ENCODE measurements at regions not wholly inside any gene's neighbourhood (a gene's known extent, or its start where the extent isn't known, plus 50 kb on each side); places are given as distances from the start of the nearest gene placed in this dataset.

DNA sequence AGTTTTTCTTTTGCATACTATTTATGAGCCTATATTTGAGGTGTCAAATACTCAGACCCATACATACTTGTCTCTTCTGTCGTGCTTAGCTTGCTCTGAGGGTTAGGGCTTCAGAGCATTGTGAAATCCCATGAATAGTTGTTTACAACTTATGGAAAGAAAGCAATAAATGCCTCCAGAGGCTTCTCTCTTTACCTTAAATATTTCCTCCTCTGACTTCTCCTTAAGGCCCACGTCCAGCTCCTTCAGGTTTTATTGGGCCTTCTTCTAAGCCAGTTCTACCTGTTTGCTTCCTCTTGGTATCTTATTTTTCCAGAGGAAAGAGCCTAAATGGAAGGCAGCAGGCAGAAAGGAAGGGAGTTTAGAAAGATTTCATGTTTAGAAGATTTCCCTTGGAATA, 218.6 kb downstream of the SPTSSA start:
- DNase-seq (ENCODE audit: low spot score): no peak

DNA sequence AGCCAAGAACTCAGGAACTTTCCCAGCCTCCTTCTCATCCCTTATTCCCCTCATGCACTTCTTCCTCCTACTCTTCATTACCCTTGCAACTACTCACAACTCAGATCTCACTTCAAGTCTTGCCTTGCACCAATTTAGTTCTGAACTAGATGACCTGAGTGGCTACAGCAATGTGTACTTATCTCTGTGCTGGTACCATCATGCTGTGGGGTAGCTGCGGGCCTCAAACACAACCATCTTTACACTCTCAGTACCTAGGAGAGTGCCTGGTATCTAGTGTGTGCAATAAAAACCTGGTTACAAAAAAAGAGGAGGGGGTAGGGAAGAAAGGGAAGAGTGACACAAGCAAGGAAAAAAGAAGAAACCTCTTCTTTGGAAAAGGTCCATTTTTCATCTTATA, 219.0 kb downstream of the SPTSSA start:
- no peak for DNase-seq (ENCODE audit: low spot score)

DNA sequence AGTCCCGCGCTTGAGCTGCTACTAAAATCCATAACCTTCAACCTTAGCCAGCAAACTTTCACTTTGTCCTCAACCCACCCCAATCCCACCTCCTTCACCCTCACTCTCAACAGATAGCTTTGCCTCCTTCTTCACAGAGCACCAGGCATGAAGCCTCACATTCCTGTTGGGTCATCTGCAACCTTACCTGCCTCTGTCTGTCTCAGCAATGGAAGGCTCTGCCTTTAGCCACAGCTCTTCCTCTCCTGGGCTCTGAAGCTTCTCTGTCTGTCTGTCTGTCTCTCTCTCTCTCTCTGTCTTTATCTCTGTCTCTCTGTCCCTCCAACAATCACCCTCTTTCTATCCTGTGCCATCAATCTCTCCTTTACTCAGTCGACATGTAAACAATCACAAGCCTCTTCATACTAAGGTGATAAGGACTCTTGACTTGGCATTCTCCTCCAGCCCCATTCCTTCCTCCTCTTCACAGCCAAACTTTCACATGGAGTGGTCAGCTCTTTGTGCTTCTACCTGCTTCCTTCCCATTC, 220.8 kb downstream of the SPTSSA start:
- no peak for DNase-seq (ENCODE audit: low spot score)

DNA sequence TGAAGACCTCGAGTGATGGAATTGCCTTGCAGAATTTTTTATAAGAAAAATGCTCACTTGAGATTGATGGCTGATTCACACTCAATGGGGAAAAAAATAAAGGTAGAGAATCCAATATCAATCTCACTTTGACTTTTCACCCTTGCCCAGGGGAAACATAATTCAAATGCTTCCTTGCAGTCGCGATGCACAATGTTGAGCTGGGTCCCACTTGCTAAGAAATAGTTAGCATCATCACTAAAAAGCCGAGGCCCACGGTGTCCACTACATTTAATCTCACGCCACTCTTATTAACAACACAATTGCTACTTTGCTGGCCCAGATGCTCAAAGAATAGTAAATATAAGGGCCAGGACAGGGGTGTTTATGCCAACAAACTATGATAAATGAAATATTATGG, 223.4 kb downstream of the SPTSSA start:
- DNase-seq (ENCODE audit: low spot score): no peak

DNA sequence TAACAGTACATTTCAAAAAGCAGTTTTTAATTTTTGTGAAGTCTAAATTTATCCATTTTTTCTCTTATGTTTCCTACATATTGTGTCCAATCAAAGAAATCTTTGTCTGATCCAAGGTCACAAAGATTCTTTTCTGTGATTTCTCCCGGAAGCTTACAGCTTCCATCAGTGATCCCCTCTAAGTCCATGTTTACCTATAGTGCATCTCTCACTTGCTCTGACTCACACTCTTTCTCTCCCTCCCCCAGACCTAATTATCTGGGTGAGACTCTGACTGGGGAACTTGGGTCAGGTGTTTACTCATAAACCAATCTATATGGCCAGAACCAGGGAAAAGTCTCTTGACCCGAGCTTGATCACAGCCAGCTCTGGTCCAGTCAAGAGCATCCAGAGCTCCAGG, 224.4 kb downstream of the SPTSSA start:
- no peak for DNase-seq (ENCODE audit: low spot score)

DNA sequence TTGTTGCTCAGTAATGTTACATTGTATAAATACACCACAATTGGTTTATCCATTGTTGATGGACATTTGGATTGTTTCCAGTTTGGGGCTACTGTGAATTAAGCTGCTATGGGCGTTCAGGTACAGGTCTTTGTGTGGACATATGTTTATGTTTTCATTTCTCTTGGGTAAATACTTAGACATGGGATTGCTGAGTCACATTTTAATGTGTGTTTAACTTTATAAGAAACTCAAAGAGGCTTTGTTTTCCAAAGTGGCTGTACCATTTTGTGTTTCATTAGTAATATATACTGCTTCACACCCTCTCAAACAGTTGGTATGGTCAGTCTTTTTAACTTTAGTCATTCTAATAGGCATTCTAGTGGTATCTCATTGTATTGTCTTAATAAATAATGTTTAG, 225.0 kb downstream of the SPTSSA start:
- DNase-seq (ENCODE audit: low spot score): peak; percentile 37

DNA sequence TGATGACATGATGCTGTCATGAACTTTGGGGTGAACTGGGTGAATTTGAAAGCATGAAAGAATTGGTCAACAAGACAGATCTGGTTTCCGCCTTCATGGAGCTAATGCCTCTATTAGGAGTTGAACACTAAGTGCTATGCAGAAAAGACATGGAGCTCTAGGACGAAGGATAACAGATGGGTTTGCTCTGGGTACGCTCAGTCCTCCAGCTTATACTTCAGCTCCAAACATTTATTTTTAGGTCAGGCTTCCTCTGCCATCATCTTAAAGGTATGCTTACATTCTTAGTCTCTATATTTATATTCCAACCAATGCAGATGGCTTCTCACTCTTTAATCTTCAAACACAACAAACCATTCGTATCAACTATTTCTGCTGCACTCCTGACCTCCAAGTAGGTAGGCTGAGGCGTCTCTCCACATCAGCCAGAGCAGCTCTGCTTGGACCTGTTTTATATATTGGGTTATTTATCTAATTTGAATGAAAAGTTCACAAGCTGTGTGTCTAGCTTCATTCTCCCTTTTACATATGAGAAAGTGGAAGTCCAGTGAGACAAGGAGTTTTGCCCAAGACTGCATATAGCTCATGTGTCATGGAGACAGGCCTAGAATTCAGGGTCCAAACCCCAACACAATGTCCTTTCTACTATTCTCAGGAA, 226.3 kb downstream of the SPTSSA start:
- no peak for DNase-seq (ENCODE audit: low spot score)

DNA sequence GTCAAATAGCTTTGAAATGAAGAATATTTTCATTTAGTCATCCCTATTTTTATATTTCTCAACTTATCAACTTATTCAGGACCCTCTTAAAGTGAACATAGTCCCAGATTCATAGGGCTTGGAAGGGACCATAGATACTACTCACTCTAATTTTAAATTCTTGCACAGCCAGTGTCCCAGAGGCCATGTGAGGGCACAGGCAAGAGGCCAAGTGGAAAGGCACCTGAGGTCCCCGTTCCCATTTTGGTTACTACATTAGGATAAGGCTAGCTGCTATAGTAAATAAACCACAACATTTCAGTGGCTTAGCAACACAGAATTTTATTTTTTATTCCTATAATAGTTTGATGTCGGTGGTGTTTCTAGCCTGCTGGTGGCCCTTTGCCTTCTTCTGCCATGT, 227.8 kb downstream of the SPTSSA start:
- DNase-seq (ENCODE audit: low spot score): no peak

DNA sequence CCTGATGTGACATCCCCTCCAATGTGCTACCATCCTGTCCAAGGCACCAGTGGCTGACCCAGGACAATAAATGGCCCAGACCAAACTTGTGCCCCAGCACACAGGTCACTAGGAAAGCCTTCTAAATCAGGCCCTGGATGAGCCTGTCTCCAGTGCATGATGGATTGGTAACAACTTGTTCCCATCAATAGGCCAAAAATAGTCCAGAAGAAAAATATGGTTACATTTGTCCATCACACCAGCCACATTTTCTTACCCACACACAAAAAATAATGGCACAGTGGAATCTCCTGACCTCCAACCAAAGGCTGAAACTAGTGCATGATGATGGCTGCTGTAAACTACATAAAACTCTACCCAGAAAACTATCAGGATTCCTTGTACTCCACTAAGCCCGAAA, 228.4 kb downstream of the SPTSSA start:
- no peak for DNase-seq (ENCODE audit: low spot score)

DNA sequence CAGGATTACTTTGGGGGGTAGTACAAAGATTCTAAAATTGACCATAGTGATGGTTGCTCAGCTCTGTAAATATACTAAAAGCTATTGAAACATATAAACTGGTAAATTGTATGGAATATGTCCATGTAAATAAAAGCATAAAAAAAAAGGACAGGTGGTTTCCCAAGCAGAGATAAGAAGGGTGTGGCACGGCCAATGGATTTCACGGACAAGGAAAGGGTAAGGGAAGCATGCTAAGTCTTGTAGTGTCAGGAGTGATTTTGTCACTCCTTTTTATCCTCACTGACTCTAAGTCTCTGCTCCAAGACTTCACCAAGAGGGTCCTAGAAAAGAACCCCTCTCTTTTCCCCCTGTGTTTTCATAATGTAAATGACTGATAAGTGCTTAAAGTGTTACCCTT, 229.2 kb downstream of the SPTSSA start:
- no peak for DNase-seq (ENCODE audit: low spot score)

DNA sequence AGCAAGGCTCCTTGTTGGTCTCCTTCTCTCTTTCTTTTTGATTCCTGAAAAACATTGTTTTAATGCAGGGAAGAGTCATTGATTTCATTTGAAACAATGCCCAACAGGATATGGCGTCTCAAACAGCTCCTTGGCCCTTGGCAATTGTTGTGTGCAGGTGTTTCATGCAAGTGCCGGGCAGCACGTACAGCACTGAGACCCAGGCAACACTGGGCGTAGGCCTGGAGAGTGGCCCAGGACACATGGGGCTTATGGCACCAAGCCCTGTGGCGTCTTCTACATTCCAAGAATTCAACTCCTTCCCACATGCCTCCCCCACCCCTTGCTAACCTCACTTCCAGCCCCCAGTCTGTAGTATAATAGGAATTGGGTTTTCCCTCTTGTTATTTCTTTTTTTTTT, 230.4 kb downstream of the SPTSSA start:
- DNase-seq (ENCODE audit: low spot score): no peak

DNA sequence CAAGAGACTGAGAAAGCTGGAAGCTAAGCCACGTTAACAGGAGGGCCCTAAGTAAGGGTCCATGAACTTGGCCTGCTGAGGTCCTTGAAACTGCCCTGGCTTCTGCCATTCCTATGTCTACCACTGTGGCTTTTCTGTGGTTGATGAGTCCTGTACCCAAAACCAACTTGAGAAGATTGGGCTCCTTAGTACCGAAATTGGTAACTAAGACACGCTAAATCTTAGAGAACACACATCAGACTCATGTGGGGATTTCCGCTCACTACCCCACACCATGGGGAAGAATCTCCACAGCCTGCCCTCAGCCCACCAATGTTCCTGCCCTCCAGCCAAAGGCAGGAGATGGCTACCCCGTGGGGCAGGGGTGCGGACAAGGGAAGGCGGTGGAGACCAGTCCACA, 232.9 kb downstream of the SPTSSA start:
- no peak for DNase-seq (ENCODE audit: low spot score)

DNA sequence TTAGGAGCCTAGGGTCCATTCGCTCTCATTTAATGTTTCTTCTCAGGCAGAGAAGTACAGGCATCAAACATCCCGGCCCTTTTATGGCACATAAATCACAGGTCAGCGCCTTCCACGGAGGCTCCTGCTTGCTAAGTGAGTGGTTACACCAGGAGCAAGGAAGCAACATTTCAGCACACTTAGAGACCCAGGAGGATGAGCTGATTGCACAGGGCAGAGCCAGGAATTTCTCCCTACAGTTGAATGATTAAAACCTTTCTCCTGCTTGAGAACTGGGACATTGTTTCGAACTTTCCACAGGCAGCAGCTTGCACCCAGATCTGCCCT, 233.4 kb downstream of the SPTSSA start:
- DNase-seq (ENCODE audit: low spot score): no peak

DNA sequence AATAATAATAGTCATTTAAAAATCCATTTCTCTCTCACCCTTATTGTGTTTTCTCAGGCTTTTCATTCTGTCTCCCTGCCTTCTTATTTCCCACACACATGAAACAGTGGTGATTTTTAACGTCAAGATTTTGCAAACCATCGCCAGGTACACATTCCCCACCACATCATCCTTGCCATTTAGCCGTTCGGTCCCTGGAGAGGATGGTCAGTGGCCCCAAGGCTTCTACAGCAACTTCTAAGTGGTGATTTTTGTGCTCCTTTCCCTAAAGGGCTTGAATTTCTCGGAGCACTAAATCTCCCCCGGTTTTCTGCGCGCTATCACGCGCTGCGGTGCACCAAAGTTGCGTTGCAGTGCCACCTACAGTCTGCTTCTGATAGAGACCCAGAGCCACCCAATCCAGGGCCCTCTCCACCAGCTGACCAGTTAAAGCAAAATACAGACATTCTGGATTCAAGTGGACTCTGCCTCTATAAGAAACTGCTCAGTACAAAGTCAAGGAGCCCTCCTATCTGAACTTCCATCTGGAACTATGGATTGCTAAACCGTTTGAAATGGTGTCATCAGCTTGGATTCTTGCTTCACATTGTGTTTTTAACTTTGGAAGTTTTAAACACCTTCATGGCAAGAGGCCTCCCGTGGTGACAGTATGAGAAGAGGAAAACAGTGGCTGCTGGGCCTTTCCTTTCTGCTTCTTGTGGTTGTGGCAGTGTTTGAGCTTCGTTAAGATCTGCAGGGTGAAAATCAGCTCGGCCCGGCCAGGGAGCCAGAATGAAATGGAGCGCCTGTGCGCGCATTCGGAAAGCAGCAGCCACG, 234.0 kb downstream of the SPTSSA start:
- DNase-seq (ENCODE audit: low spot score): peak; percentile 60

DNA sequence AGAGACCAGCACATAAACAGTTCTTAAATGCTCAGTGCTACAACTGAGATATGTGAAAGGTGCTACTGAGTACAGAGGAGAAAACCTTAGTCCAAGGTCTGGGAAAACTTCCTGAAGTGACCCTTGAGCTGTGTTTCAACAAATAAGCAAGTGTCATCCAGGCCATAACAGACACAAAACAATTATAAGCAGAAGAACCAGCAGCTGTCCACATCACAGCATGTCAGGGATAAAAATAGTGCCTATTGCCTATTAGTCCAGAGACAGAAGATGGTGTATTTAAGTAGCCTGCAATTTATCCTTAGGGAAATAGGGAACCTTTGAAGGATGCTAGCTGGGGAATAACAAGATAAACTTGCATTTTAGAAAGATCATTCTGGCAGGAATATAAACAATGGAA, 237.8 kb downstream of the SPTSSA start:
- DNase-seq (ENCODE audit: low spot score): no peak

DNA sequence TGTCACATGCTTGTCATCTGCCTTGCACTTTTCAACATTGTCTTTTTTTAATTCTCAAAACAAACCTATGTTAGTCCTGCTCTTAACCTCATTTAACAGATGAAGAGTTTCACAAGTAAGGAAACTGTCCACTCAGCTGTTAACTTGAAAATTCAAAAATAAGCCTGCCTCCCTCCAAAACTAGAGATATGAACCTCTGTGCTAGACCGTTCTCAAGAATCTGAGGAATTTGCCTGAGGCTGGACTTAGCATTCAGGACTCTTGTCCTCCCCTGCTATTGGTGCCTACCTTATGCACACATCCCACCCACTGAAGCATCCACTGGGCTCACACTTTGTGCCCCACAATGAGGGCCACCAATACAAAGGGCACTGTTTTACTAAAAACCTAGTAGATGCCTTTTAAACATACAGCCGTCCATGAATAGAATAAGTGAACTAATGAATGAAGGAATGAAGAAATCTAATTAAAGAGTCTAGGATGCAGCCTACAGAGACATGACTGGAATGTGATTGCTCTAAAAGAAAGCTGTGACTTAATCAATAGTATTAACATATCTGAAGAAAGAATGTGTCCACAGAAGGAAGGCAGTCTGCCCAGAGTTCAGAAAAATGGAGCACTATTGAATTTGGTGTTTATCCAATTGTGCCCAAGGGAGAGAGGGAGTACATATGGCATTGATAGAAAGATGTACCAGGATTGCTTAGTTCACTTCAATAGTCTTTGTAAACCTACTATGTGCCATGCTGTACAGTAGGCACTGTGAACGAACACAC, 238.5 kb downstream of the SPTSSA start:
- DNase-seq (ENCODE audit: low spot score): no peak

DNA sequence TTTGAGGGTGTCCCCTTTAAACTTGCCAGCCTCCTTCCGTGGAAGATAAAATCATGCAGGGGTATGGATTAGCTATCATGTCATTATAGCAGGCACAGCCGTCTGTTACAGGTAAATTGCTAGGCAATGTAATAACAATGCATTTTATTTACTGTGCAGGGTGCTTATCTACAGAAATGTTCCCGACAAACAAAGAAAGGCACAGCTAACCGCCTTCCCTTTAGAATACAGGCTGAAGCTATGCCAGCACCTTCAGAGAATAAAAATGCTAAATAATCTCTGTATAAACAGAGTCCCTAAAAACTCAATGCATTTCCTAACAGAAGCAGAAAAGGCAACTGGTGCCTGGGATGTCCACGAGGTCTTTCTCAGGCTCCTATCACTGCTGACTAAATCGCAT, 239.2 kb downstream of the SPTSSA start:
- no peak for DNase-seq (ENCODE audit: low spot score)

DNA sequence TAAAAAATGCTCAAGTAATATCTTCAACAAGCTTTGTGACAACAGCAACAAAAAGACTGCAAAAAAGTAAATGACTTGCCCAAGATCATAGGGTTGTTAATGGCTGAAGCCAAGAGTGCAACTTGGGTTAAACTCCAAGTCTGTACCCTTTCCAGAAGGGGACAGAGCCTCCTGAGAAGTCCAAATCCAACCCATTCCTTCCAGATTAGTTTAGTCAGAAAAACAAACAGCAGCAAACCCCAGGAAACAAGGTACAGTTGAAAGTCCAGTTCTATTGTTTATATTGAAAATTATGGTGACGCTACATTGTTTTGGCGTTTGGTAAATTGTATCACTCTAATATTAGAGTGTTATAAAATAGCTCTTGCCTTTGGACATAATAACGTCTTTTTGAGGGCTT, 239.9 kb downstream of the SPTSSA start:
- DNase-seq (ENCODE audit: low spot score): no peak

DNA sequence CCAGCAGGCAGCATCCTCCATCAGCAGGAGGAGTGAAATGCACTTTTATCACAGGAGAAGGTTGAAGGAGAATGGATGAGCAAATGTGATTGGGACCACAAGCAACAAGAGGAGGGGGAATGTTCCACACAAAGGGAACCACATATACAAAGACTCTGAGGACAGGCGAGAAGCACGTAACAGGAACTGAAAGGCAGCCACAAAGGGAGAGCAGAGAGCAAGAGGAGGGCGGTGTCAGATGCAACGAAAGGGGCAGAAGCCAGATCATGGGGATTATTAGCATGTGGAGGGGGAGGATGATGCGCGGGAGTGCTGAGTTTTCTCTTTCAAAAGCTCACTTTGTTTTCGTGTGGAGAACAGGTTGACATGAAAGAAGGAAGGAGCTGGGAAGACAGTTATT, 241.1 kb downstream of the SPTSSA start:
- DNase-seq (ENCODE audit: low spot score): no peak

DNA sequence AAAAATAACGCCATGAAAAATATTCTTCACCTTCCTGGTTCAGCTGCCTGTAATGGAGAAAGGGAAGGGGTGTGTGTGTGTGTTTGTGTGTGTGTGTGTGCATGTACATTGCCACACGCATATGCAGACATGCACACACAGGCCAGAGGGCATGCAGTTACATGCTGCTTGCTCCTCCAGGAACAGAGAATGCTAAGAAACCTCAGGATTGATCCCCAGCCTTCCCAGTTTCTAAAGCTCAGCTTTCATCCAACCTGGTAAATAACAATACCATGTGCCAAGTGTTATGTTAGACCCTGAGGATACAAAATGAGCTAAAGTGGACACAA, 241.7 kb downstream of the SPTSSA start:
- no peak for DNase-seq (ENCODE audit: low spot score)

DNA sequence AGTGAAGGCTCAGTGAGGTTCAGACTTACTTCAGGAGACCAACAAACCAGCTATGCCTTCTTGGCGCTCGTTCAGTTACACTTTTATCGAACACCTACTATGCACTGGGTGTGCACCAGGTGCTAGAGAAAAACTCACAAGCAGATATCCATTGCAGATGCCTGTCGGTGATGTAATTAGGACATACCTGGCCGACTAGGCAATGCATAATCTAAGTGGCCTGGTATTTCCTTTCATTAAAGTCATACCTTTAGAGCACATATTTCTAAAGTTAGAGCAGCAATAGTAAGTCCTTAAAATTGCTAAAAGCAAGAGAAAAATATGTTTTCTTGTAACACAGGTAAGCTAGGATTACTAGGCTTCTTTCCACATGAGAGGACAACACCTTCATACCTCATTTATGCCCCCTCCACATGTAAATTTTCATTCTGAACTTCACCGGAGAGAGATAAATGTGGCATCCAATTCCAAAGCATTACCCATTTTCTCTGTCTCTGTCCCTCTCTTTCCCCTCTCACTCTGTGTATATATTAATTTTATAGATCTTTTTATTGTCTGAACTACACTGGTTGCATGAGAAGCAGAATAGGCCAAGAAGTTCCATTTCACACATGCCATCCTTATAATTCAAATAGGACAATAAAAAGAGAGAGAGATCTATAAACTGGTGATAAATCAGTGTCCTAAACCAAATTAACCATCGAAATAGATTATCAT, 242.2 kb downstream of the SPTSSA start:
- no peak for DNase-seq (ENCODE audit: low spot score)

DNA sequence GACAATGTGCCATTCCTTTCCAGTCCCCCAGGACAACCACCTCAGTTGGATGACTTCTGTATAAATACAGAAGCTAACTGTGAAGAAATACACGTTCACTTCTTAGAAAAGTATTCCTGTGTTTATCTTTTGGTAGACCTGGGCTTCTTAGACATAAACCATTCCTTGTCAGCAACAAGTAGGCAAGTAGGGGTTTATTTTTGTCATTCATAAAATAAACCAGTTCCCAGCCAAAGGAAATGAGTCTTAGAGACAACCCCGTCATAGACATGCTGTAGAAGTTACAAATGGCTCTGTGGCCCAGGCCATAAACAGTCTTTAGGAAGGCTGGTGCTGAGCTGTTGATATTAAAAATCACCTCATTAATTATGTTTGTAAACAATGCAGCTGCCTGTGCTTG, 243.2 kb downstream of the SPTSSA start:
- DNase-seq (ENCODE audit: low spot score): no peak

DNA sequence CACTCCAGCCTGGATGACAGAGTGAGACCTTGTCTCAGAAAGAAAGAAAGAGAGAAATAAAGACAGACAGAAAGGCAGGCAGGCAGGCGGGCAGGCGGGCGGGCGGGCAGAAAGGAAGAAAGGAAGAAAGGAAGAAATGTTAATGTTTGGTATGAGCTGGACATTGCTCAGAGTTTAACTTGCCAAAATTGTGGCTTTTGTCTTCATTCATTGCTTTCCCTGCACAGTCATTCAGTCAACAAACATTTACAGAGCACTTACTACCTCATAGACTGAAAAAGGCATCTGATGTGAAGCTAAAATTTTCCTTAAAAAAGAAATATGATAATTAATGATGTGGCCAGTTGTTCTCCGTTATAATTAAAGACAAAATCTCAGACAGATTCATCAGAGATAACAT, 247.1 kb downstream of the SPTSSA start:
- DNase-seq (ENCODE audit: low spot score): no peak

Data from SW480 (cell line).